HEK293T (cell line): ENCODE measurements at regions not wholly inside any gene's neighbourhood (a gene's known extent, or its start where the extent isn't known, plus 50 kb on each side); places are given as distances from the start of the nearest gene placed in this dataset.

Experiments
- ARNT ChIP-seq: fragments of 450-650 bp; IDR thresholded peaks from 2 replicates; pipeline ENCODE4 v1.6.1; 2017; ENCODE audit warnings: mild to moderate bottlenecking
- BHLHE40 ChIP-seq: fragments of 450-650 bp; IDR thresholded peaks from 2 replicates; pipeline ENCODE4 v1.6.1; 2016; ENCODE audit warnings: mild to moderate bottlenecking, moderate library complexity, borderline replicate concordance
- CTBP1 ChIP-seq: fragments of 450-650 bp; IDR thresholded peaks from 2 replicates; pipeline ENCODE4 v1.6.1; 2016; ENCODE audit warnings: borderline replicate concordance
- FOXA1 ChIP-seq: fragments of 450-650 bp; IDR thresholded peaks from 2 replicates; pipeline ENCODE4 v1.6.1; 2016; ENCODE audit warnings: mild to moderate bottlenecking
- FOXM1 ChIP-seq: fragments of 450-650 bp; IDR thresholded peaks from 2 replicates; pipeline ENCODE4 v1.6.1; 2017; ENCODE audit warnings: mild to moderate bottlenecking, borderline replicate concordance
- NFRKB ChIP-seq: fragments of 450-650 bp; IDR thresholded peaks from 2 replicates; pipeline ENCODE4 v1.6.1; 2016; ENCODE audit warnings: mild to moderate bottlenecking, moderate library complexity
- SP1 ChIP-seq: fragments of 450-650 bp; IDR thresholded peaks from 2 replicates; pipeline ENCODE4 v1.6.1; 2017
- SUZ12 ChIP-seq: fragments of 450-650 bp; IDR thresholded peaks from 2 replicates; pipeline ENCODE4 v1.6.1; 2016; ENCODE audit warnings: mild to moderate bottlenecking

GRCh38 chr13:71360041-71360440 lies 507.0 kb downstream of the DACH1 start:
- TF ChIP-seq SUZ12 (no peak), FOXM1 (no peak), NFRKB (no peak), BHLHE40 (no peak), SP1 (no peak), ARNT (no peak), FOXA1 (no peak), CTBP1 (no peak)
